OCI-LY7 (cell line): ENCODE measurements at regions not wholly inside any gene's neighbourhood (a gene's known extent, or its start where the extent isn't known, plus 50 kb on each side); places are given as distances from the start of the nearest gene placed in this dataset.

ENCODE experiments used
- BruUV-seq: library from RNA; stranded (reverse); fragments of 400-500 nt; replicated peaks from 2 replicates; lab custom pipeline; 2021; lab: Mats Ljungman, UMichigan
- CTCF ChIA-PET: fragments of 300-600 bp; sonication (Branson Sonifier 250); formaldehyde crosslinking; loops from one replicate; lab custom pipeline; 2022; ENCODE audit warnings: antibody characterized with exemption; ENCODE audit not compliant: unreplicated experiment; lab: Charles Lee
- POLR2A ChIA-PET: fragments of 300-600 bp; sonication (Branson Sonifier 250); formaldehyde crosslinking; loops from one replicate; lab custom pipeline; 2022; ENCODE audit warnings: antibody characterized with exemption; lab: Charles Lee
- DNase-seq: peaks from one replicate; pipeline ENCODE4 v3.0.0-alpha.2; 2015; ENCODE audit warnings: low spot score
- H2AFZ ChIP-seq: fragments of 200-600 bp; sonication (generic), shearing (Covaris generic); 2 replicates; pipeline ENCODE4 v1.6.1; 2014; ENCODE audit warnings: mild to moderate bottlenecking, antibody characterized with exemption, low read length, moderate library complexity
- H3K27ac ChIP-seq: fragments of 200-600 bp; sonication (generic); 2 replicates; pipeline ENCODE4 v1.5.1; 2014; ENCODE audit warnings: mixed run types, low read depth, mild to moderate bottlenecking, moderate library complexity, low read length, inconsistent platforms; ENCODE audit not compliant: poor library complexity, severe bottlenecking
- H3K36me3 ChIP-seq: fragments of 200-600 bp; sonication (generic); 2 replicates; pipeline ENCODE4 v1.6.1; 2014; ENCODE audit warnings: mild to moderate bottlenecking, antibody characterized with exemption, low read length, moderate library complexity, mixed read lengths; ENCODE audit not compliant: insufficient read depth
- H3K4me1 ChIP-seq: fragments of 200-600 bp; sonication (generic); 2 replicates; pipeline ENCODE4 v1.5.1; 2014; ENCODE audit warnings: mild to moderate bottlenecking, low read length; ENCODE audit not compliant: insufficient read depth, poor library complexity, severe bottlenecking
- H3K4me2 ChIP-seq: fragments of 200-600 bp; sonication (generic); 2 replicates; pipeline ENCODE4 v1.6.1; 2014; ENCODE audit warnings: mild to moderate bottlenecking, low read length
- H3K4me3 ChIP-seq: fragments of 200-600 bp; sonication (generic); 2 replicates; pipeline ENCODE4 v1.5.1; 2014; ENCODE audit warnings: mild to moderate bottlenecking, low read depth, low read length; ENCODE audit not compliant: poor library complexity, severe bottlenecking
- H3K79me2 ChIP-seq: fragments of 200-600 bp; sonication (generic); 2 replicates; pipeline ENCODE4 v1.6.1; 2016; ENCODE audit warnings: low read depth, mild to moderate bottlenecking, low read length, moderate library complexity, mixed read lengths; ENCODE audit not compliant: insufficient read depth
- H3K9me2 ChIP-seq: fragments of 200-600 bp; sonication (generic); 2 replicates; pipeline ENCODE4 v1.6.1; 2016; ENCODE audit warnings: mild to moderate bottlenecking, low read length, mixed read lengths; ENCODE audit not compliant: insufficient read depth
- H3K9me3 ChIP-seq: fragments of 200-600 bp; sonication (generic); 2 replicates; pipeline ENCODE4 v1.6.1; 2014; ENCODE audit warnings: mild to moderate bottlenecking, mixed run types, low read length, mixed read lengths
- H4K20me1 ChIP-seq: fragments of 200-600 bp; sonication (generic); 2 replicates; pipeline ENCODE4 v1.6.1; 2014; ENCODE audit warnings: mild to moderate bottlenecking, antibody characterized with exemption, low read length, moderate library complexity, mixed read lengths; ENCODE audit not compliant: insufficient read depth
- EZH2phosphoT487 ChIP-seq: fragments of 200-600 bp; sonication (generic); IDR thresholded peaks from 2 replicates; pipeline ENCODE4 v1.6.1; 2018; ENCODE audit warnings: low read depth, borderline replicate concordance, mild to moderate bottlenecking, mixed run types, antibody characterized with exemption, low read length, moderate library complexity, mixed read lengths
- intact Hi-C: fragments of 100-400 bp; cut with micrococcal nuclease; formaldehyde crosslinking; loops from one replicate; pipeline ENCODE4 v1.10.0; 2022; ENCODE audit not compliant: unreplicated experiment
- TF ChIP-seq, protein P1 (sequence below): fragments of 200-600 bp; sonication (generic); conservative IDR thresholded peaks from 2 replicates; pipeline ENCODE4 v1.5.1; 2014; ENCODE audit warnings: mild to moderate bottlenecking, antibody characterized with exemption, low read length, moderate library complexity, mixed read lengths

DNA sequence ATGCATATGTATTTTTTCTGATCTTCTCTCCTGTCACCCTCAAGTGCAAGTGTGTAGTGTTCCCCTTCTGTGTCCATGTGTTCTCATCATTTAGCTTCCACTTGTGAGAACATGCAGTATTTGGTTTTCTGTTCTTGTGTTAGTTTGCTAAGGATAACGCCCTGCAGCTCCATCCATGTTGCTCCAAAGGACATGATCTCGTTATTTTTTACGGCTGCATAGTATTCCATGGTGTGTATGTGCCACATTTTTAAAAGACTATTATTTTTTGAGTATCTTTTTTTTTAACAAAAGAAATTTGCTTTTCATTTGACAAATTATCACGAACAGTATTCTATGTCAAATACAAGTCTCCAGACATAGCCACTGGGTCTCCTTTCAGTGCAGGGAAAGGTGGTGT, 110.1 kb upstream of the ZNF746 start:
- Histone ChIP-seq H3K4me3 (no peak overlapping the region), H4K20me1 (no peaks in the 10 kb centered on the region; the same call in 1 of the 2 replicates), H3K4me1 (no peaks in the 10 kb centered on the region), H2AFZ (no peak overlapping the region), H3K4me2 (no peak overlapping the region), H3K79me2 (no peaks in the 10 kb centered on the region), H3K36me3 (peaks cover 84% of the 10 kb centered on the region), H3K27ac (no peak overlapping the region), H3K9me2 (no peaks in the 10 kb centered on the region), H3K9me3 (no peaks in the 10 kb centered on the region)
- DNase-seq: no peak
- no TSS peak for BruUV-seq
- ChIA-PET POLR2A (no interaction called here), CTCF (no interaction called here)
- intact Hi-C loops: no loop called here
- no peak for TF ChIP-seq EZH2phosphoT487
- TF ChIP-seq, protein P1, sequence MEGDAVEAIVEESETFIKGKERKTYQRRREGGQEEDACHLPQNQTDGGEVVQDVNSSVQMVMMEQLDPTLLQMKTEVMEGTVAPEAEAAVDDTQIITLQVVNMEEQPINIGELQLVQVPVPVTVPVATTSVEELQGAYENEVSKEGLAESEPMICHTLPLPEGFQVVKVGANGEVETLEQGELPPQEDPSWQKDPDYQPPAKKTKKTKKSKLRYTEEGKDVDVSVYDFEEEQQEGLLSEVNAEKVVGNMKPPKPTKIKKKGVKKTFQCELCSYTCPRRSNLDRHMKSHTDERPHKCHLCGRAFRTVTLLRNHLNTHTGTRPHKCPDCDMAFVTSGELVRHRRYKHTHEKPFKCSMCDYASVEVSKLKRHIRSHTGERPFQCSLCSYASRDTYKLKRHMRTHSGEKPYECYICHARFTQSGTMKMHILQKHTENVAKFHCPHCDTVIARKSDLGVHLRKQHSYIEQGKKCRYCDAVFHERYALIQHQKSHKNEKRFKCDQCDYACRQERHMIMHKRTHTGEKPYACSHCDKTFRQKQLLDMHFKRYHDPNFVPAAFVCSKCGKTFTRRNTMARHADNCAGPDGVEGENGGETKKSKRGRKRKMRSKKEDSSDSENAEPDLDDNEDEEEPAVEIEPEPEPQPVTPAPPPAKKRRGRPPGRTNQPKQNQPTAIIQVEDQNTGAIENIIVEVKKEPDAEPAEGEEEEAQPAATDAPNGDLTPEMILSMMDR: no peak

DNA sequence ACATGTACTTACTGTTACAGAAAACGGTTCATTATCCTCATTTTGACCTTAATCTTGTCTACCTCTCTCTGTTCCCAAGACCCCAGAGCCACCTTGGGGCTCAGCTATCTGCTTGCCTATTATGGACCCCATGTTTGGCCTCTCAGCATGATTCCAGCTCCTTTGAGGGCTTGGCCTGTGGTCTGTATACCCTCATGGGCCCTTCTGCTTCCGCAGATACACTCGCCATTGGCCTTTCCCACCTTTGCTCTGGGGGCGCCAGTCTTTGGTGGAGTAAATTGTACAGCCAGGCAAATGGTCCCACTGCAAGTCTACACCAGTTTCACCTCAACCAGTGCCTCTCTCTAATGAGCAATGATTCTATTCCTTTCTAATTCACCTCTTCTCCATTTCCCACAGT, 109.2 kb upstream of the ZNF746 start:
- no peak overlapping the region for H3K4me2 ChIP-seq
- no peak overlapping the region for H3K4me3 ChIP-seq
- POLR2A ChIA-PET: no interaction called here
- H3K27ac ChIP-seq: no peak overlapping the region
- H3K36me3 ChIP-seq: peaks cover 84% of the 10 kb centered on the region
- TF ChIP-seq EZH2phosphoT487: no peak
- TF ChIP-seq, protein P1: no peak
- no peaks in the 10 kb centered on the region for H3K9me2 ChIP-seq
- intact Hi-C loops: no loop called here
- no peaks in the 10 kb centered on the region for H3K4me1 ChIP-seq
- H2AFZ ChIP-seq: no peak overlapping the region
- BruUV-seq: no TSS peak
- no peaks in the 10 kb centered on the region for H3K79me2 ChIP-seq
- no peaks in the 10 kb centered on the region; the same call in 1 of the 2 replicates for H4K20me1 ChIP-seq
- DNase-seq: no peak
- CTCF ChIA-PET: no interaction called here
- no peaks in the 10 kb centered on the region for H3K9me3 ChIP-seq

DNA sequence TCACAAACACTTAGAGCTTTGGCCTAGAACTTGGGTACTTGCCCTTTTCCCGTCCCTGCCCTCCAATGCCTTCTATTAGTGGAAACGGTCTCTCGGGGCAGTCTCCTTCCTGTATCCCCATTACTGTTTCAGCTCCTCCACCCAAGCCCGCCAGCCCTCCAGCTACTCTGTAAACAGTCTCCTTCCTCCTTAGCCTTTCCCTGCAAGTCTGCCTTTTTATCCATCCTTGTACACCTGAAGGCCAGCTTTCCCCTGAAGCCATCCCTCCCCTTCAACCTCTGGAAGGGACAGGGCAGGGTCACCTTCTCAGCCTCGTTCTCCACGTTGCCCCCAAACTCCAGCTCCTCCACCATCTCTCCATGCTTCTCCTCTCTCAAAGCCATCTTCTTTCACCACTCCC, 108.1 kb upstream of the ZNF746 start:
- Histone ChIP-seq H3K79me2 (no peaks in the 10 kb centered on the region), H3K36me3 (peaks cover 84% of the 10 kb centered on the region), H3K4me2 (no peak overlapping the region), H3K27ac (no peak overlapping the region), H3K4me1 (peaks cover 9% of the 10 kb centered on the region), H3K9me2 (no peaks in the 10 kb centered on the region), H3K9me3 (no peaks in the 10 kb centered on the region), H2AFZ (no peak overlapping the region), H3K4me3 (no peak overlapping the region), H4K20me1 (no peaks in the 10 kb centered on the region; the same call in 1 of the 2 replicates)
- intact Hi-C loops: no loop called here
- POLR2A ChIA-PET: interaction anchor here (0.9 kb wide), 1 partner anchor 10 kb away, joined by 3 read pairs; no protein-coding TSS in a partner anchor
- no peak for DNase-seq
- TF ChIP-seq, protein P1: no peak
- no peak for TF ChIP-seq EZH2phosphoT487
- CTCF ChIA-PET: no interaction called here
- BruUV-seq: no TSS peak
